ENCODE measurements at regions not wholly inside any gene's neighbourhood (a gene's known extent, or its start where the extent isn't known, plus 50 kb on each side); places are given as distances from the start of the nearest gene placed in this dataset.

GRCh38 chr12:34292736-34293625, 270.7 kb downstream of the ALG10 start:
- DNase-seq: no peak

GRCh38 chr12:34294137-34294536, 271.8 kb downstream of the ALG10 start:
- no peak for DNase-seq

GRCh38 chr12:34294671-34295365, 272.5 kb downstream of the ALG10 start:
- no peak for DNase-seq

- DNase-seq: no peak
Measured at GRCh38 chr12:34295366-34296142, 273.3 kb downstream of the ALG10 start.

- no peak for DNase-seq
Measured at GRCh38 chr12:34296143-34297041, 274.1 kb downstream of the ALG10 start.

- DNase-seq: no peak
Measured at GRCh38 chr12:34297126-34297789, 275.0 kb downstream of the ALG10 start.

- DNase-seq: no peak
Measured at GRCh38 chr12:34297790-34298164, 275.5 kb downstream of the ALG10 start.

GRCh38 chr12:34298176-34298970, 276.1 kb downstream of the ALG10 start:
- no peak for DNase-seq

GRCh38 chr12:34298971-34299801, 276.9 kb downstream of the ALG10 start:
- DNase-seq: no peak

GRCh38 chr12:34299802-34300193, 277.5 kb downstream of the ALG10 start:
- DNase-seq: no peak

- no peak for DNase-seq
Measured at GRCh38 chr12:34300376-34301250, 278.3 kb downstream of the ALG10 start.

GRCh38 chr12:34301251-34302130, 279.2 kb downstream of the ALG10 start:
- DNase-seq: no peak

- DNase-seq: no peak
Measured at GRCh38 chr12:34302131-34302885, 280.0 kb downstream of the ALG10 start.

GRCh38 chr12:34303091-34303870, 281.0 kb downstream of the ALG10 start:
- no peak for DNase-seq

- DNase-seq: no peak
Measured at GRCh38 chr12:34304001-34304400, 281.7 kb downstream of the ALG10 start.

- no peak for DNase-seq
Measured at GRCh38 chr12:34304546-34304945, 282.2 kb downstream of the ALG10 start.
